ENCODE measurements at regions not wholly inside any gene's neighbourhood (a gene's known extent, or its start where the extent isn't known, plus 50 kb on each side); places are given as distances from the start of the nearest gene placed in this dataset.

- intact Hi-C loops (cut with DNase I, micrococcal nuclease) = no loop called here
- no peak for DNase-seq
- no peak for ATAC-seq
Observed at GRCh38 chr17:72205357-72205756, 84.5 kb downstream of the SOX9 start.

GRCh38 chr17:72205822-72206221, 85.0 kb downstream of the SOX9 start:
- ATAC-seq (no peak), DNase-seq (no peak)
- intact Hi-C loops (cut with DNase I, micrococcal nuclease) = no loop called here

GRCh38 chr17:72206376-72206775, 85.6 kb downstream of the SOX9 start:
- ATAC-seq (no peak), DNase-seq (no peak)
- intact Hi-C loops (cut with DNase I, micrococcal nuclease) = no loop called here

GRCh38 chr17:72208832-72209231, 88.0 kb downstream of the SOX9 start:
- DNase-seq (no peak), ATAC-seq (no peak)
- intact Hi-C loops (cut with DNase I, micrococcal nuclease) = no loop called here

GRCh38 chr17:72212041-72212440, 91.2 kb downstream of the SOX9 start:
- DNase-seq (no peak), ATAC-seq (no peak)
- intact Hi-C loops (cut with DNase I, micrococcal nuclease) = no loop called here

GRCh38 chr17:72215490-72215889, 94.7 kb downstream of the SOX9 start:
- no peak for DNase-seq
- intact Hi-C loops (cut with DNase I, micrococcal nuclease) = no loop called here

GRCh38 chr17:72215928-72216327, 95.1 kb downstream of the SOX9 start:
- DNase-seq = no peak
- no peak for ATAC-seq
- intact Hi-C loops (cut with DNase I, micrococcal nuclease) = no loop called here

More at GRCh38 chr17:72215490-72215889, 94.7 kb downstream of the SOX9 start:
- ATAC-seq = no peak

GRCh38 chr17:72219137-72219823, 98.5 kb downstream of the SOX9 start:
- intact Hi-C loops (cut with DNase I, micrococcal nuclease) = no loop called here
- ATAC-seq (no peak), DNase-seq (no peak)

GRCh38 chr17:72219824-72220493, 99.1 kb downstream of the SOX9 start:
- DNase-seq (no peak), ATAC-seq (no peak)
- intact Hi-C loops (cut with DNase I, micrococcal nuclease) = no loop called here

GRCh38 chr17:72222661-72223380, 102.0 kb downstream of the SOX9 start:
- peak in 1 of 2 donors; percentile 30 for DNase-seq
- intact Hi-C loops (cut with DNase I, micrococcal nuclease) = no loop called here
- ATAC-seq = peak; percentile 93

- DNase-seq (no peak), ATAC-seq (no peak)
- intact Hi-C loops (cut with DNase I, micrococcal nuclease) = no loop called here
Observed at GRCh38 chr17:72223866-72224291, 103.1 kb downstream of the SOX9 start.

GRCh38 chr17:72226322-72226721, 105.5 kb downstream of the SOX9 start:
- intact Hi-C loops (cut with DNase I, micrococcal nuclease) = no loop called here
- DNase-seq (no peak), ATAC-seq (no peak)

GRCh38 chr17:72233986-72234385, 113.2 kb downstream of the SOX9 start:
- DNase-seq = no peak
- peak; percentile 93 for ATAC-seq
- intact Hi-C loops (cut with DNase I, micrococcal nuclease) = no loop called here

GRCh38 chr17:72234985-72235384, 114.2 kb downstream of the SOX9 start:
- intact Hi-C loops (cut with DNase I, micrococcal nuclease) = no loop called here
- ATAC-seq (no peak), DNase-seq (no peak)

GRCh38 chr17:72236980-72237633, 116.3 kb downstream of the SOX9 start:
- intact Hi-C loops (cut with DNase I, micrococcal nuclease) = no loop called here
- DNase-seq (no peak), ATAC-seq (no peak)

- intact Hi-C loops (cut with DNase I, micrococcal nuclease) = no loop called here
- ATAC-seq (no peak), DNase-seq (no peak)
Observed at GRCh38 chr17:72238157-72238673, 117.4 kb downstream of the SOX9 start.

GRCh38 chr17:72239548-72239947, 118.7 kb downstream of the SOX9 start:
- no peak for ATAC-seq
- intact Hi-C loops (cut with DNase I, micrococcal nuclease) = no loop called here
- no peak for DNase-seq

- ATAC-seq (no peak), DNase-seq (no peak)
- intact Hi-C loops (cut with DNase I, micrococcal nuclease) = no loop called here
Observed at GRCh38 chr17:72240333-72240732, 119.5 kb downstream of the SOX9 start.

GRCh38 chr17:72244494-72244893, 123.7 kb downstream of the SOX9 start:
- intact Hi-C loops (cut with DNase I, micrococcal nuclease) = no loop called here
- DNase-seq = no peak
- no peak for ATAC-seq

All from left colon (tissue), 2 donors.